ENCODE measurements at regions not wholly inside any gene's neighbourhood (a gene's known extent, or its start where the extent isn't known, plus 50 kb on each side); places are given as distances from the start of the nearest gene placed in this dataset.

DNA sequence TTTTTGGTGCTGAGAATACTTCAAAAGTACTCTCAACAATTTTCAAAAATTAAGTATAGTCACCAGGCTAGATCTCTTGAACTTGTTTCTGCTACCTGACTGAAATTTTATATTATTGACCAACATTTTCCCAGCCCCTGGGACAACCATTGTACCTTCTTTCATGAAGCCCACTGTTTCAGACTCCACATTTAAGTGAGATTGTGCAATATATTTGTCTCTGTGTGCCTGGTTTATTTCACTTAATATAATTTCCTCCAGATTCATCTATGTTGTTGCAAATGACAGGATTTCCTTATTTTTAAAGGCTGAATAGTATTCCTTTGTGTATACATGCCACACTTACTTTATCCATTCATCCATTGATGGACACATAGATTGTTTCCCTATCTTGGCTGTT lies 354.2 kb upstream of the VRK2 start:
- TF ChIP-seq, protein P1, sequence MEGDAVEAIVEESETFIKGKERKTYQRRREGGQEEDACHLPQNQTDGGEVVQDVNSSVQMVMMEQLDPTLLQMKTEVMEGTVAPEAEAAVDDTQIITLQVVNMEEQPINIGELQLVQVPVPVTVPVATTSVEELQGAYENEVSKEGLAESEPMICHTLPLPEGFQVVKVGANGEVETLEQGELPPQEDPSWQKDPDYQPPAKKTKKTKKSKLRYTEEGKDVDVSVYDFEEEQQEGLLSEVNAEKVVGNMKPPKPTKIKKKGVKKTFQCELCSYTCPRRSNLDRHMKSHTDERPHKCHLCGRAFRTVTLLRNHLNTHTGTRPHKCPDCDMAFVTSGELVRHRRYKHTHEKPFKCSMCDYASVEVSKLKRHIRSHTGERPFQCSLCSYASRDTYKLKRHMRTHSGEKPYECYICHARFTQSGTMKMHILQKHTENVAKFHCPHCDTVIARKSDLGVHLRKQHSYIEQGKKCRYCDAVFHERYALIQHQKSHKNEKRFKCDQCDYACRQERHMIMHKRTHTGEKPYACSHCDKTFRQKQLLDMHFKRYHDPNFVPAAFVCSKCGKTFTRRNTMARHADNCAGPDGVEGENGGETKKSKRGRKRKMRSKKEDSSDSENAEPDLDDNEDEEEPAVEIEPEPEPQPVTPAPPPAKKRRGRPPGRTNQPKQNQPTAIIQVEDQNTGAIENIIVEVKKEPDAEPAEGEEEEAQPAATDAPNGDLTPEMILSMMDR (IDR thresholded peaks at IDR 0.05; ENCODE audit: control insufficient read depth, extremely low read depth, insufficient read depth), result no peak
- no peak for DNase-seq (ENCODE audit: low read depth)

DNA sequence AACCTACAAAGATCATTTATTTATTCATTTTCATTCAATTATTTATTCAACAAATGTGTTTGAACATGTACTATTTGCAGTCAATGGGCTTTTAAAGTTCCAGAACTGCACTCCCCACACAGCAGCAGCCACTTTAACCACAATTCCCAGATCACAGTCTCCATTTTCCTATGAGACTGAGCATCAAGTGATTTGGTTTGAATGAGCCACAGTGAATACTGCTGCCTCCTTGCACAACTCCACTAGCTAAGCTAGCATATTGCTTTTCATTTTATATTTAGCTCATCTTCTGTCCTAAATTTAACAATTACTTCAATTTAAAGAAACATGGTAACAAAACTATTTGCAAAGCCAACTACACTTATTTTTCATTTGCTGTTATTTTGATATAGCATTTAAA lies 353.4 kb upstream of the VRK2 start:
- TF ChIP-seq, protein P1 (IDR thresholded peaks at IDR 0.05; ENCODE audit: control insufficient read depth, extremely low read depth, insufficient read depth), result no peak
- no peak for DNase-seq (ENCODE audit: low read depth)
- H3K4me3 ChIP-seq (ENCODE audit: low read depth, low read length), result no peak overlapping the region

More for the DNA sequence above, 354.2 kb upstream of the VRK2 start:
- no peak overlapping the region for H3K4me3 ChIP-seq (ENCODE audit: low read depth, low read length)

DNA sequence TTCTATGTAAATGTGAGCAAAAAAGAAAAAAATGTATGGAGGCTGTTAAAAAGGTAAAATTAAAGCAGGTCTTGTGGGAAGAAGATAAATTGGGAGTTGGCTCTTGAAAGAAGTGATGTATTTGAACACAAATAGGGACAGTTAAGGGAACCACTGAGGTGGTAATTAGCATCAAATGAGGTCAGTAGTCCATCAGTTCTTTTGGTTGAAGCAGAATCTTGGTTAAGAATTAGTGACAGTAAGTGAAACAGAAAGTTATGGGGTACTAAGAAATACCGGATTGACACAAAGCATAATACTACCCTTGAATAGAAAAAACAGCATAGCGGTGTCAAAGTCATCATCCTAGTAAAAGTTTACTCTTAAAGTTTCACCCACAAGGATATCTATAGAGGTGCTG lies 352.6 kb upstream of the VRK2 start:
- no peak overlapping the region for H3K4me3 ChIP-seq (ENCODE audit: low read depth, low read length)
- no peak for DNase-seq (ENCODE audit: low read depth)
- TF ChIP-seq, protein P1 (IDR thresholded peaks at IDR 0.05; ENCODE audit: control insufficient read depth, extremely low read depth, insufficient read depth), result no peak

DNA sequence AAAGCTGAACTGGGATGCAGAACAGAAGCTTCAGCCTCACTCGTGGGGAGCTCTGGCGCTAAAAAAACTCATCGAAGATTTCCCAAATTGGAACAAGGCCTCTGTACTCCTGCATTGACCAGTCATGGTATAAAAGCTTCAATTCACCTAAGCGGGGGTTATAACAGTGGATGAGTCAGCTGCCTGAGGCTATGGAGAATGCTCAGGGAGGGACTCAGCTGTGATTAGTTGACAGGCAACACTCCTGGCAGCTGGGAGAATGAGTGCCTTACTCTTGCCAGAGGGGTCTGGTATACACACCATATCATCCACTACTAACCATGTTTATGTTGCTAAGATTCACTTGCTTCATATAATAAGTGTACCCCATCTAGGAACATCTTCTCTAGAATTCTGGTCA lies 350.6 kb upstream of the VRK2 start:
- DNase-seq (ENCODE audit: low read depth), result no peak
- TF ChIP-seq, protein P1 (IDR thresholded peaks at IDR 0.05; ENCODE audit: control insufficient read depth, extremely low read depth, insufficient read depth), result no peak
- H3K4me3 ChIP-seq (ENCODE audit: low read depth, low read length), result no peak overlapping the region

DNA sequence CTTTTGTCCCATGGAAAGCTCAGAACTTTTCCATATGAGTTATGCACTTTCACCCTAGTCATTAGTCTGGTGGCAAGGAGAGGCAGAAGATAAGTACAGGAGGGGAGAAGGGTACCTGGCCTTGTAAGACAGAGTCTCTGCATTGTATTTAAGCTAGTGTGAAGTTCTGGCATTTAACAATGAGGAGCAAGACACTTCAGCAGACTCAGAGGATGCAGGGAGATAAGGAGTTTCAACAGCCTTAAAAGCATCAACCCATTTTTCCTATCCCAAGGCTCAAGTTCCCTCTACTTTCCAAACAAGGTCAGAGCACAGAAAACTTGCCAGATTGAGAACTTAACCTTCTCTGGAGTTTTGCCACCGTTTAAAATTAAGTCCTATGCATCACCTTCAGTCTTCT lies 348.2 kb upstream of the VRK2 start:
- DNase-seq (ENCODE audit: low read depth), result no peak
- H3K4me3 ChIP-seq (ENCODE audit: low read depth, low read length), result no peak overlapping the region
- TF ChIP-seq, protein P1 (IDR thresholded peaks at IDR 0.05; ENCODE audit: control insufficient read depth, extremely low read depth, insufficient read depth), result no peak

DNA sequence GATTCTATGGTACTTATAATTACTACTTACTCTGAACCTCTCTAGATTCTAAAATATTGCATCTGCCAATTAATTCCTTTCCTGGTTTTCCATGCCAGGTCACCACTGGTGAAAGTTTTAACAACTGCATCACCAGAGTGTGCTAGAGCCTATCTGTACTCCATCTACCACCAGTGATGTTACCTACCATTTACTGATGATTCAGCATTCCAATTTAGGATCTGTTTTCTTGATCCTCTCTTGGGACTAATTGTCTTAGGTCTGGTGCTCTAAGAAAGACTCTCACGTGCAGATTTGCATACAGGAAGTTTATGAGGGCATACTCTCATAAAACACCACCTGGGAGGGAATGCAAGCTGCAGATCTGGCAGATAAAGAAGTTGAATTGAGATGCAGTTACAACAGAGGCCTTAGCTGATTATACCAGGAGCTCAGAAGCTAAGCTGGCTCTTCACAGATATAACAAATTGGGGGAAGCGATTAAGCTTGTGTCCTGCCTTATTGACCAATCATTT lies 347.6 kb upstream of the VRK2 start:
- peak; percentile 2 for DNase-seq (ENCODE audit: low read depth)
- no peak overlapping the region for H3K4me3 ChIP-seq (ENCODE audit: low read depth, low read length)
- TF ChIP-seq, protein P1 (IDR thresholded peaks at IDR 0.05; ENCODE audit: control insufficient read depth, extremely low read depth, insufficient read depth), result no peak

DNA sequence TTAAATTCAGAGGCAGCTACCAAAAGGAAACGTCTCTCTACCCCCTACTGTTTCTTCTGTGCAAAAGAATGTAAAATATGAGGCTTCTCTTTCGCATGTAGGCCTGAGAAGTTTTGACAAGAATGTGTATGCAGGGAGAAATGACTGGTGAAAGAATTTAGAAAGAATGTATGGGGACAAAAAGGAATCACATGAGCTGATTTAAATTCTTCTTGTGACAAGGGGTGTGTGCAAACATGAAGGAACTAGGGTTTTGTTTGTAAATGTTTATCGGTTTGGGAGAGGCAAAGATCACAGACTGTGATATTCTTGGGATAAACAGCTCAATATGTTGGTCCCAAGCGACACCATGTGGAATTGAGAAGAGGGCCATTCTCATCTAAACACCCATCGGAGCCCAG lies 345.2 kb upstream of the VRK2 start:
- TF ChIP-seq, protein P1 (IDR thresholded peaks at IDR 0.05; ENCODE audit: control insufficient read depth, extremely low read depth, insufficient read depth), result no peak
- H3K4me3 ChIP-seq (ENCODE audit: low read depth, low read length), result no peak overlapping the region
- no peak for DNase-seq (ENCODE audit: low read depth)
